ENCODE measurements at regions not wholly inside any gene's neighbourhood (a gene's known extent, or its start where the extent isn't known, plus 50 kb on each side); places are given as distances from the start of the nearest gene placed in this dataset.

DNA sequence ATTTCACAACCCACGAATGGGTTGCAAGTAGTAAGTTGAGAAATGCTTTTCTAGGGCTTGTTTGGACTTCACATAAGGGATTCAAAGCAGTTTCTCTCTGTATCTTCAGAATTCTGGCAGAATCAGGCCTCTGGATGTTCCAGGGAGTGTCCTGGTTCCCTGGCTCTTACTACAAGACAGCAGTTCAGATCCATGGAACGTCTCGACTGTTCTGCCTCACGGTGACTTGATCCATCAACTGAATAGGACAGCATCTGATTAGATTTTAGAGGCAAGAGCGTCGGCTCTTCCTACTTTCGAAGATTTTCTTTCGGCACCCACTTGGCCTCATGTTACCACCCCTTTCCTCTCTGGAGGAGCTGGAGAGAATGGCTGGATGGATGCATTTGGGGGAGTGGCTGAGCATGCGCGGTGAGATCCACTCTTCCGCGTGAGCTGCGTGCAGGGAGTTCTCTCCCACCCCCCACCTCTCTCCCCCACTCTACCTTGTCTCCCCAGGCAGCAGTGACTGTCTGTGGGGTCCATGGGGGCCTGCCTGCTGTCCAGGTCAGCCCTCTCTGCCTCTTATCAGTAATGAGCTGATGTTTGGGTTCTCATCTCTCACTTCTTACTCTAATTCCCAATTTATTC, 132.5 kb downstream of the VAPA start:
- Histone ChIP-seq H4K20me1 (ENCODE audit: insufficient read depth) (no peaks in the 10 kb centered on the region), H3K4me2 (ENCODE audit: low read length) (no peak overlapping the region), H3K9me2 (ENCODE audit: insufficient read depth) (no peaks in the 10 kb centered on the region), H3K4me3 (replicated peaks in 1 of 2; ENCODE audit: low read depth in 1 of 2, low read length in 2 of 2) (no peak overlapping the region), H3K27ac (ENCODE audit: low read depth, low read length) (no peak overlapping the region), H3K9me3 (ENCODE audit: control insufficient read depth in 1 of 2, insufficient read depth in 1 of 2, low read depth in 1 of 2, low read length in 2 of 2) (no peaks in the 10 kb centered on the region), H3K9ac (ENCODE audit: low read length) (no peak overlapping the region), H2AFZ (ENCODE audit: low read depth, low read length, poor library complexity, severe bottlenecking) (no peak overlapping the region), H3K79me2 (ENCODE audit: insufficient read depth, low read length) (no peaks in the 10 kb centered on the region), H3K4me1 (ENCODE audit: control insufficient read depth in 1 of 2, insufficient read depth in 2 of 2, low read length in 2 of 2) (no peaks in the 10 kb centered on the region), H3K27me3 (ENCODE audit: insufficient read depth, low read length) (peaks cover 21% of the 10 kb centered on the region), H3K36me3 (ENCODE audit: control insufficient read depth in 1 of 2, insufficient read depth in 2 of 2, low read length in 2 of 2) (no peaks in the 10 kb centered on the region)
- DNase-seq (ENCODE audit: low read depth, low spot score) (no peak), ATAC-seq (no peak)
- BruUV-seq (replicated peaks): no TSS peak
- ChIA-PET POLR2A (no interaction called here), CTCF (no interaction called here), RAD21 (ENCODE audit: low non-redundant PET in 1 of 2, low total read pairs in 2 of 2, uncharacterized antibody in 2 of 2, unreplicated experiment in 2 of 2) (no interaction called here)
- intact Hi-C loops (cut with micrococcal nuclease): no loop called here
- TF ChIP-seq EZH2 (IDR thresholded peaks at IDR 0.05): no peak
- no peak for TF ChIP-seq SRF (IDR thresholded peaks at IDR 0.05; ENCODE audit: low read depth)
- TF ChIP-seq, protein P1, sequence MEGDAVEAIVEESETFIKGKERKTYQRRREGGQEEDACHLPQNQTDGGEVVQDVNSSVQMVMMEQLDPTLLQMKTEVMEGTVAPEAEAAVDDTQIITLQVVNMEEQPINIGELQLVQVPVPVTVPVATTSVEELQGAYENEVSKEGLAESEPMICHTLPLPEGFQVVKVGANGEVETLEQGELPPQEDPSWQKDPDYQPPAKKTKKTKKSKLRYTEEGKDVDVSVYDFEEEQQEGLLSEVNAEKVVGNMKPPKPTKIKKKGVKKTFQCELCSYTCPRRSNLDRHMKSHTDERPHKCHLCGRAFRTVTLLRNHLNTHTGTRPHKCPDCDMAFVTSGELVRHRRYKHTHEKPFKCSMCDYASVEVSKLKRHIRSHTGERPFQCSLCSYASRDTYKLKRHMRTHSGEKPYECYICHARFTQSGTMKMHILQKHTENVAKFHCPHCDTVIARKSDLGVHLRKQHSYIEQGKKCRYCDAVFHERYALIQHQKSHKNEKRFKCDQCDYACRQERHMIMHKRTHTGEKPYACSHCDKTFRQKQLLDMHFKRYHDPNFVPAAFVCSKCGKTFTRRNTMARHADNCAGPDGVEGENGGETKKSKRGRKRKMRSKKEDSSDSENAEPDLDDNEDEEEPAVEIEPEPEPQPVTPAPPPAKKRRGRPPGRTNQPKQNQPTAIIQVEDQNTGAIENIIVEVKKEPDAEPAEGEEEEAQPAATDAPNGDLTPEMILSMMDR (IDR thresholded peaks at IDR 0.05 in 2 of 3, conservative IDR thresholded peaks at IDR 0.05 in 1 of 3; ENCODE audit: borderline replicate concordance in 1 of 3, insufficient read depth in 1 of 3, low read depth in 2 of 3, low read length in 2 of 3): no peak
- no peak for TF ChIP-seq SP1 (IDR thresholded peaks at IDR 0.05; ENCODE audit: low read depth)
- TF ChIP-seq CBX3 (IDR thresholded peaks at IDR 0.05; ENCODE audit: low read depth): no peak
- TF ChIP-seq EZH2phosphoT487 (IDR thresholded peaks at IDR 0.05; ENCODE audit: borderline replicate concordance): no peak
- TF ChIP-seq SIN3A (IDR thresholded peaks at IDR 0.05; ENCODE audit: low read depth): no peak
- TF ChIP-seq, protein P2, sequence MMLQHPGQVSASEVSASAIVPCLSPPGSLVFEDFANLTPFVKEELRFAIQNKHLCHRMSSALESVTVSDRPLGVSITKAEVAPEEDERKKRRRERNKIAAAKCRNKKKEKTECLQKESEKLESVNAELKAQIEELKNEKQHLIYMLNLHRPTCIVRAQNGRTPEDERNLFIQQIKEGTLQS (IDR thresholded peaks at IDR 0.05): no peak
- TF ChIP-seq, protein P3, sequence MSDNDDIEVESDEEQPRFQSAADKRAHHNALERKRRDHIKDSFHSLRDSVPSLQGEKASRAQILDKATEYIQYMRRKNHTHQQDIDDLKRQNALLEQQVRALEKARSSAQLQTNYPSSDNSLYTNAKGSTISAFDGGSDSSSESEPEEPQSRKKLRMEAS (IDR thresholded peaks at IDR 0.05): no peak
- no peak for TF ChIP-seq CEBPB (IDR thresholded peaks at IDR 0.05; ENCODE audit: low read depth)
- no peak for TF ChIP-seq TCF7L2 (IDR thresholded peaks at IDR 0.05; ENCODE audit: borderline replicate concordance, extremely low read depth, insufficient read depth, insufficient read length)
- TF ChIP-seq EGR1 (IDR thresholded peaks at IDR 0.05; ENCODE audit: low read depth): no peak
- TF ChIP-seq ELF1 (IDR thresholded peaks at IDR 0.05; ENCODE audit: borderline replicate concordance, low read depth): no peak
- TF ChIP-seq RAD21 (IDR thresholded peaks at IDR 0.05; ENCODE audit: low read depth): no peak
- TF ChIP-seq, protein P4, sequence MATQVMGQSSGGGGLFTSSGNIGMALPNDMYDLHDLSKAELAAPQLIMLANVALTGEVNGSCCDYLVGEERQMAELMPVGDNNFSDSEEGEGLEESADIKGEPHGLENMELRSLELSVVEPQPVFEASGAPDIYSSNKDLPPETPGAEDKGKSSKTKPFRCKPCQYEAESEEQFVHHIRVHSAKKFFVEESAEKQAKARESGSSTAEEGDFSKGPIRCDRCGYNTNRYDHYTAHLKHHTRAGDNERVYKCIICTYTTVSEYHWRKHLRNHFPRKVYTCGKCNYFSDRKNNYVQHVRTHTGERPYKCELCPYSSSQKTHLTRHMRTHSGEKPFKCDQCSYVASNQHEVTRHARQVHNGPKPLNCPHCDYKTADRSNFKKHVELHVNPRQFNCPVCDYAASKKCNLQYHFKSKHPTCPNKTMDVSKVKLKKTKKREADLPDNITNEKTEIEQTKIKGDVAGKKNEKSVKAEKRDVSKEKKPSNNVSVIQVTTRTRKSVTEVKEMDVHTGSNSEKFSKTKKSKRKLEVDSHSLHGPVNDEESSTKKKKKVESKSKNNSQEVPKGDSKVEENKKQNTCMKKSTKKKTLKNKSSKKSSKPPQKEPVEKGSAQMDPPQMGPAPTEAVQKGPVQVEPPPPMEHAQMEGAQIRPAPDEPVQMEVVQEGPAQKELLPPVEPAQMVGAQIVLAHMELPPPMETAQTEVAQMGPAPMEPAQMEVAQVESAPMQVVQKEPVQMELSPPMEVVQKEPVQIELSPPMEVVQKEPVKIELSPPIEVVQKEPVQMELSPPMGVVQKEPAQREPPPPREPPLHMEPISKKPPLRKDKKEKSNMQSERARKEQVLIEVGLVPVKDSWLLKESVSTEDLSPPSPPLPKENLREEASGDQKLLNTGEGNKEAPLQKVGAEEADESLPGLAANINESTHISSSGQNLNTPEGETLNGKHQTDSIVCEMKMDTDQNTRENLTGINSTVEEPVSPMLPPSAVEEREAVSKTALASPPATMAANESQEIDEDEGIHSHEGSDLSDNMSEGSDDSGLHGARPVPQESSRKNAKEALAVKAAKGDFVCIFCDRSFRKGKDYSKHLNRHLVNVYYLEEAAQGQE (IDR thresholded peaks at IDR 0.05; ENCODE audit: low read depth): no peak
- TF ChIP-seq POLR2A (IDR thresholded peaks at IDR 0.05; ENCODE audit: borderline replicate concordance, extremely low read depth, insufficient read depth, insufficient read length): no peak
- TF ChIP-seq POLR2AphosphoS5 (IDR thresholded peaks at IDR 0.05; ENCODE audit: low read depth, low read length): no peak

Measured in HCT116 (cell line).